ENCODE measurements at regions not wholly inside any gene's neighbourhood (a gene's known extent, or its start where the extent isn't known, plus 50 kb on each side); places are given as distances from the start of the nearest gene placed in this dataset.

DNA sequence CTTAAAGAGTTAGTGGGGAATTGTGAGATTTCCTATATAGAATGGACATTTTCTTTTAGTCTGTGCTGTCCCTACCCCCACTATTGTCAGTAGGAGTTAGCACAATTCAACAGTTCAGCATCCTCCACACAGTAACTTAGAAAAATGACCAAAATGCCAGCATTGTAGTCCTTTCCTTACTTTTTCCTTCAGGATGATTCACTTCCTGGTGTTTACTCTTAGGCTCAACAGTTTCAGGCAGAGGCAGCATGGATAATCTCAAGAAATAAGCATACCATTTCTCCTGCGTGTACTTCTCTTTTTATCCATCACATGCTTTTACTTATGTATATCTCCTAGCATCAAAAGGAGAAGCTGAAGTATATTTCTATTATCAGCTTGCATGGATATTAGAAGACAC lies 683.4 kb downstream of the SLC16A7 start:
- Histone ChIP-seq H3K9me3 (no peaks in the 10 kb centered on the region), H3K27ac (no peak overlapping the region), H3K9ac (ENCODE audit: low read depth in 2 of 2, low read length in 2 of 2) (no peak overlapping the region), H3K27me3 (no peaks in the 10 kb centered on the region), H3K4me3 (no peak overlapping the region), H3K4me1 (no peaks in the 10 kb centered on the region), H3K36me3 (no peaks in the 10 kb centered on the region)
- TF ChIP-seq, protein P1, sequence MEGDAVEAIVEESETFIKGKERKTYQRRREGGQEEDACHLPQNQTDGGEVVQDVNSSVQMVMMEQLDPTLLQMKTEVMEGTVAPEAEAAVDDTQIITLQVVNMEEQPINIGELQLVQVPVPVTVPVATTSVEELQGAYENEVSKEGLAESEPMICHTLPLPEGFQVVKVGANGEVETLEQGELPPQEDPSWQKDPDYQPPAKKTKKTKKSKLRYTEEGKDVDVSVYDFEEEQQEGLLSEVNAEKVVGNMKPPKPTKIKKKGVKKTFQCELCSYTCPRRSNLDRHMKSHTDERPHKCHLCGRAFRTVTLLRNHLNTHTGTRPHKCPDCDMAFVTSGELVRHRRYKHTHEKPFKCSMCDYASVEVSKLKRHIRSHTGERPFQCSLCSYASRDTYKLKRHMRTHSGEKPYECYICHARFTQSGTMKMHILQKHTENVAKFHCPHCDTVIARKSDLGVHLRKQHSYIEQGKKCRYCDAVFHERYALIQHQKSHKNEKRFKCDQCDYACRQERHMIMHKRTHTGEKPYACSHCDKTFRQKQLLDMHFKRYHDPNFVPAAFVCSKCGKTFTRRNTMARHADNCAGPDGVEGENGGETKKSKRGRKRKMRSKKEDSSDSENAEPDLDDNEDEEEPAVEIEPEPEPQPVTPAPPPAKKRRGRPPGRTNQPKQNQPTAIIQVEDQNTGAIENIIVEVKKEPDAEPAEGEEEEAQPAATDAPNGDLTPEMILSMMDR (IDR thresholded peaks at IDR 0.05), result no peak
- DNase-seq, result no peak
- intact Hi-C loops (cut with DNase I), result no loop called here

DNA sequence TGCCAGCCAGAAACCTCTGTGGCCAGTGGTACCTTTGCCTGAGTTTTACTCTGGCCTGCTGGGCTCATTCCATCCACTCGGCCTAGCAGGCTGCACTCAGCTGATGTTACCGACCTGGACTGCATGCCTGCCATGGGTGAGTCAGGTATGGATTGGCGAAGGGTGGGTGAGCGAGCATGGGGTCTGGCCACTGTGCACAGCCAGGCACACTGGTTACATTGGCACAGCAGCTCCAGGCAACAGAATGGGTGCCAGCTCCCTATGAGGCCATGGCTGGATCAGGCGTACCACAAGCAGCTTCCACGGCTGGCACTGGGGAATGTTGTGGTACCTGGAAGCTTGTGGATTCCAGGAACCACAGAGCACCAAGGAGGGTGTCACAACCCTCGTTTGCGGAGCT lies 685.7 kb downstream of the SLC16A7 start:
- H3K27ac ChIP-seq, result no peak overlapping the region
- intact Hi-C loops (cut with DNase I), result no loop called here
- no peak overlapping the region for H3K9ac ChIP-seq (ENCODE audit: low read depth in 2 of 2, low read length in 2 of 2)
- no peak for DNase-seq
- TF ChIP-seq, protein P1 (IDR thresholded peaks at IDR 0.05), result no peak
- H3K4me1 ChIP-seq, result no peaks in the 10 kb centered on the region
- no peak overlapping the region for H3K4me3 ChIP-seq
- no peaks in the 10 kb centered on the region for H3K27me3 ChIP-seq
- H3K9me3 ChIP-seq, result no peaks in the 10 kb centered on the region
- H3K36me3 ChIP-seq, result no peaks in the 10 kb centered on the region

DNA sequence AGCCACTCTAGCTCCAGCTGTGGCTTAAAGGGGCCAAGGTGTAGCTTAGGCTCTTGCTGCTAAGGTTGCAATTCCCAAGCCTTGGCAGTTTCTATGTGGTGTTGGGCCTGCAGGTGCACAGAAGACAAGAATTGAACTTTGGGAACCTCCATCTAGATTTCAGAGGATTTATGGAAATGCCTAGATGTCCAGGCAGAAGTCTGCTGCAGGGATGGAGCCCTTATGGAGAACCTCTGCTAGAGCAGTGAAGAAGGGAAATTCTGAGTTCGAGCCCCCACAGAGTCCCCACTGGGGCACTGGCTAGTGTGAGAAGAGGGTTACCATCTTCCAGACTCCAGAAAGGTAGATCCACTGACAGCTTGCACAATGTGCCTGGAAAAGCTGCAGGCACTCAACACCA lies 694.7 kb downstream of the SLC16A7 start:
- Histone ChIP-seq H3K9me3 (no peaks in the 10 kb centered on the region), H3K9ac (ENCODE audit: low read depth in 2 of 2, low read length in 2 of 2) (no peak overlapping the region), H3K4me1 (no peaks in the 10 kb centered on the region), H3K4me3 (no peak overlapping the region), H3K27ac (no peak overlapping the region), H3K27me3 (no peaks in the 10 kb centered on the region), H3K36me3 (no peaks in the 10 kb centered on the region)
- TF ChIP-seq, protein P1 (IDR thresholded peaks at IDR 0.05), result no peak
- intact Hi-C loops (cut with DNase I), result no loop called here
- no peak for DNase-seq

DNA sequence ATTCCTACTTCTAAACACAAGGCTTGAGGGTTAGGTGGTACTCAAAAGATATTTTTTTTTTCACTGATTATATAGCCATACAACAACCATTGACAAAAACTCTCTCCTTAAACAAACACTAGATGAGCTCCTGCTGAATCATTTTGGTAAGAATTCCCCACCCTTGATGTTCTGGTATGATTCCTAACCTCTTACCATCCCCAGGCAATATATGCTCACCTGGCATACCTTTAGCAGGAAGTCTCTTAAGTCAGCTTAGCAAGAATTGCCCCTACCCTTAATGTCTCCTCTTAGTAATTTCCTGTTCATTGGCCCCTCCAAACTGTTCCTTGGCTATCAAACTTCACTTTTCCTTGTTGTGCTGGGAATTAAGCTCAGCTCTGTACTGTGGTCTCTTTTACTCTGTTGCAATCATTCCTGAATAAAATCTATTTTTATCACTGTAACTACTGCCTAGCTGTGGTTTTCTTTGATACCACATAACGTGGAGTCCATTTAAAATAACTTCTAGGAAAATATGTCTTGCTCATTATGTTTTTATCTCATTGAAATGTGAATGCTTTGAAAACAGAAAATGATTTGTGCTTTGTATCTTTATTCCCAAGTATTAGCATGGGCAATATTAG lies 712.6 kb downstream of the SLC16A7 start:
- DNase-seq, result no peak
- no peak overlapping the region for H3K4me3 ChIP-seq
- H3K9ac ChIP-seq (ENCODE audit: low read depth in 2 of 2, low read length in 2 of 2), result no peak overlapping the region
- H3K9me3 ChIP-seq, result no peaks in the 10 kb centered on the region
- TF ChIP-seq, protein P1 (IDR thresholded peaks at IDR 0.05), result no peak
- H3K36me3 ChIP-seq, result no peaks in the 10 kb centered on the region
- H3K4me1 ChIP-seq, result no peaks in the 10 kb centered on the region
- intact Hi-C loops (cut with DNase I), result no loop called here
- no peak overlapping the region for H3K27ac ChIP-seq
- H3K27me3 ChIP-seq, result no peaks in the 10 kb centered on the region

DNA sequence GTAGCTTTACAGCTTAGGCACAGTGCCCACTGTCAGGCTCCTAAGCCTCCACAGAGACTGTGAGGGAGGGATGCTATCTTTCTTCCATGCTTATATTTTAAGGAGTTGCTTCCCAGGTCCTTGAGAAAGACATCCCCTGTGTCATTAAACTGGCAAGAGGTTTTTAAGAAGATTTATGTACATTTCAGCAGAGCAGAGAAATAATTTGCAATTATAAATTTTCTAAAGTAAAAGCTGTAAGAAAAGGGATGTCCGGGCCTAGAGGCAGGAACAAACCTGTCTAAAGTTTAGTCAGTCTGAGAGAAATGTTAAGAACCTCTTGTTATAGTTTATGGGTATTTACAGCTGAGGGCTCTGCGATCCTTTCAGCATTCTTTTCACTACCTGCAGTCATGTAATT lies 716.1 kb downstream of the SLC16A7 start:
- TF ChIP-seq, protein P1 (IDR thresholded peaks at IDR 0.05), result no peak
- H3K9ac ChIP-seq (ENCODE audit: low read depth in 2 of 2, low read length in 2 of 2), result no peak overlapping the region
- no peak overlapping the region for H3K4me3 ChIP-seq
- H3K4me1 ChIP-seq, result no peaks in the 10 kb centered on the region
- H3K27ac ChIP-seq, result no peak overlapping the region
- intact Hi-C loops (cut with DNase I), result no loop called here
- H3K9me3 ChIP-seq, result no peaks in the 10 kb centered on the region
- H3K27me3 ChIP-seq, result no peaks in the 10 kb centered on the region
- no peak for DNase-seq
- H3K36me3 ChIP-seq, result no peaks in the 10 kb centered on the region

Measured in colonic mucosa (tissue), 4 donors.